Posterior cingulate gyrus (tissue), 11 donors: ENCODE measurements at regions not wholly inside any gene's neighbourhood (a gene's known extent, or its start where the extent isn't known, plus 50 kb on each side); places are given as distances from the start of the nearest gene placed in this dataset.

Experiments
- DNase-seq, 10 donors: peaks; one replicate each; pipeline versions ENCODE4 v3.0.0 to v3.0.0-alpha.2; 2020 to 2021; ENCODE audit warnings: mixed read lengths in 3 of 10
- intact Hi-C: fragments of 100-400 bp; cut with DNase I; formaldehyde crosslinking; loops from one replicate; pipeline ENCODE4 v1.15.1; 2023

DNA sequence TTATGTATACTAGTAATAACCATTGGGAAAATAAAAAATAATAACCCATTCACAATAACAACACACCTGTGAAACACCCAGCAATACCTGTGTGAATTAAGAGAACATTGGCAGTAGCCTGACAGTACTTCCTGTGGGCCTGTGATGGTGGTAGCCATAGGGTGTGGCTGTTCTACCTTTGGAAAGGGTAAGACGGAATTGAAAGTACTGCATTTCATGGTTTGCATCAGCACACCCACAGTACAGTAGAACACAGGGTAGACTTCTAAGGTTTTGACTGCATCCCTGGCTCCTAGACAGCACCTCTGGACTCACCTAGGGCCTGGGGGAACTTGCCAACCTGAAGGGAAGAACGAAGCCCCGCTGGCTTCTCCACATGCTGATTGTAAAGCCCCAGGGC lies 279.8 kb downstream of the HTR1B start:
- intact Hi-C loops = no loop called here

DNA sequence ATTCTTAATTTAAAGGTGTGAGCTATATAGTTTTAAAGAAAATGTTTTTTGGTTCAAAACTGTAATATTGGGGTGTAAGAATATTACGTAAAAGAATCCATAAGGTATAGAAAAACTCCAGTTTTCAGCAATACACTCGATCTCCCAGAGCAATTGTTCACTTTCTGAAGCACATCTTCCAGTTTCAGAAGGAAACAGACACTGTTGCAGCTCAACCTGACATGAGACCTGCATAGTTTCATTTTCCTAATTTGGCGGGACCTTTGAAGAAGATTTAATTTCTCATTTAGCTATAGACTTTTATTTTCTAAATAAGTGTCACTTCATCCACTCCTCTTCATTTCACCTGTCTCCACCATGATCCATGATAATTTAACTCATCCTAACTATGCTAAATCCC lies 281.5 kb downstream of the HTR1B start:
- intact Hi-C loops = no loop called here

More for the DNA sequence above, 279.8 kb downstream of the HTR1B start:
- no peak for DNase-seq

DNA sequence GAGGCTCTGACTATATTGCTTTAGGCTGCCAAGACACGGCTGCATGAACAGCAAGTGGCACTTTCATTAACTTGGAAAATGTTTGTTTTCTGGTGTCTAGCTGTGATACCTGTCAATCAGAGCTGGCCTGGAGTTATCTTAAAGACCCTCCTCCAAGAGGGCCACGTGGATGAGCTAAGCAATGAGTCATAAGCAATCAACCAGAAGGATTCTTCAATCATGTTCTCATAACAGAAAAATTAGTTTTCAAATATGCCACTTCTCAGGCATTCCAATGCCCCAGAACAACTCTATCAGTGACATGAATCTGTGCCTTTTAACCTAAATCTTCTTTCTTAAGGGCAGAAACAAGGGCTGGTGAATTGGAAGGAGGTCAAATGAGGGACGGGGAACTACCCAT lies 283.0 kb downstream of the HTR1B start:
- intact Hi-C loops = no loop called here
- no peak for DNase-seq

More for the DNA sequence above, 281.5 kb downstream of the HTR1B start:
- no peak for DNase-seq

- intact Hi-C loops = no loop called here
- DNase-seq = no peak
Observed at GRCh38 chr6:77178821-77179220, 284.5 kb downstream of the HTR1B start.

- no peak for DNase-seq
- intact Hi-C loops = no loop called here
Observed at GRCh38 chr6:77177470-77177869, 285.8 kb downstream of the HTR1B start.

DNA sequence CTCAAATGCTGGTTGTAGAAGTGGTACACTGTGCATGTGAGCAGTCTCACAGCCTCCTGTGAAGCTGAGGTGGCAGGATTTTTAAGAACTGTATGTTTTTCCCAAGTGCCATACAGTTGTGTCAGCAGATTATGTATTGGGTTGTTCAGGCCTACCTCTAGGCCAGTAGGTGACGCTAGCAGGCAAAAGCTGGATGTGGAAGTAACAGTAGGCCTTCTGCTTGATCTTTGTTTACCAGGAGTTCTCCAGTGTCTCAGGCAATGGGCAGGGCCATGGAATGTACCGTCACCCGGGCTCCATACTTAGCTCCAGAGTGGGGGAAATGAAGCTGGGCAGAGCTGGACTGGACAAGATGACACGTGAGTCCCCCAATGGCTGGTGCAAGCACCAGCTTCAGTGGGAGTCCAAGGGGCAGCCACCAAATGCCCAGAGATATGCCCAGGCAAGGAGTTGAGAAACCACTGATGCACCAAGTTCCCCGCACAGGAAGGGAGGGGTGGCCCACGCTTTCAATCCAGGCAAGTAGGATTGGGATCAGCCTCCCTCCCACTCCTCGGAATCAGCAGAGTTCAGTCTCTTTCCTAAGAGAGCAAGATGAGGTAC lies 289.7 kb downstream of the HTR1B start:
- intact Hi-C loops = no loop called here
- DNase-seq = peak in 1 of 10 donors; percentile 37

- DNase-seq = peak in 2 of 10 donors; percentile 39 to 58
- intact Hi-C loops = no loop called here
Observed at GRCh38 chr6:77172578-77172977, 290.7 kb downstream of the HTR1B start.

- intact Hi-C loops = no loop called here
- DNase-seq = no peak
Observed at GRCh38 chr6:77159730-77160129, 303.6 kb downstream of the HTR1B start.

GRCh38 chr6:77151241-77151640 lies 312.1 kb downstream of the HTR1B start:
- intact Hi-C loops = no loop called here
- DNase-seq = no peak

DNA sequence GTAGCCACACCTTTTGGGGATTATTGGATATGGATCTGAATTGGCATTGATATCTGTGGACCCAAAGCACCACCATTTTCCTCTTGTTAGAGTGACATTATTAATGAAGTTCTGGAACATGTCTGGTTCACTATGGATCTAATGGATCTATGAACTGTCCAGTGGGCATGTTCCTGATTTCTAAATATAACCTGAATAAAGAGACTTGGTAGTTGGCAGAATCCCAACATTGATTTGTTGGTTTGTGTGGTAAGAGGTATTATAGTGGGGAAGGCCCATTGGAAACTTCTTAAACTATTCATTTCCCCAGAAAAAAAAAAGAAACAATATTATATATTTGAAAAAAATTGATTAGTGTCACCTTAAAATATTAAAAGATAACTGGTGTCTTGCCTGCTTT lies 312.6 kb downstream of the HTR1B start:
- intact Hi-C loops = no loop called here
- no peak for DNase-seq

GRCh38 chr6:77145244-77145643 lies 318.0 kb downstream of the HTR1B start:
- no peak for DNase-seq
- intact Hi-C loops = no loop called here

- intact Hi-C loops = no loop called here
- DNase-seq = no peak
Observed at GRCh38 chr6:77143659-77144447, 319.4 kb downstream of the HTR1B start.

GRCh38 chr6:77136086-77136485 lies 327.2 kb downstream of the HTR1B start:
- DNase-seq = no peak
- intact Hi-C loops = no loop called here

DNA sequence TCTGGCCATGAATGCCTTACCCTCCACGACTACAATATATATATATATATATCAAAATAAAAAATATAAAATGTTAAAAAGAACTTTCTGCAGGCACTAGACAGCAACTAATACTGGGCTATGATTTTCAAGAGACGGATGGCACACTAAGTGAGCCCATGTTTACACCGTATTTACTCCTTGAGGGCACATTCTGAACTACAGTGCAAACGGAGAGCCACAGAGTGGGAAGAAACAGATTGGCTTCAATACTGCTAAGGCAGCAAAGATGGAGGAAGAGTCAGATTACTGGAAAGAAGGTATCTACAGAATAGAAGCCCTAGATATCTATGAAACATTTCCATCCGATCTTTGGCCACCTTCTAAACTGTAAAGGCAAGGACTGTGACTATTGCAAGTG lies 330.3 kb downstream of the HTR1B start:
- intact Hi-C loops = no loop called here

GRCh38 chr6:77131426-77131825 lies 331.9 kb downstream of the HTR1B start:
- intact Hi-C loops = no loop called here
- DNase-seq = no peak

More for the DNA sequence above, 330.3 kb downstream of the HTR1B start:
- DNase-seq = no peak

- DNase-seq = no peak
- intact Hi-C loops = no loop called here
Observed at GRCh38 chr6:77124604-77125003, 338.7 kb downstream of the HTR1B start.

- intact Hi-C loops = no loop called here
- DNase-seq = no peak
Observed at GRCh38 chr6:77123527-77123926, 339.8 kb downstream of the HTR1B start.

DNA sequence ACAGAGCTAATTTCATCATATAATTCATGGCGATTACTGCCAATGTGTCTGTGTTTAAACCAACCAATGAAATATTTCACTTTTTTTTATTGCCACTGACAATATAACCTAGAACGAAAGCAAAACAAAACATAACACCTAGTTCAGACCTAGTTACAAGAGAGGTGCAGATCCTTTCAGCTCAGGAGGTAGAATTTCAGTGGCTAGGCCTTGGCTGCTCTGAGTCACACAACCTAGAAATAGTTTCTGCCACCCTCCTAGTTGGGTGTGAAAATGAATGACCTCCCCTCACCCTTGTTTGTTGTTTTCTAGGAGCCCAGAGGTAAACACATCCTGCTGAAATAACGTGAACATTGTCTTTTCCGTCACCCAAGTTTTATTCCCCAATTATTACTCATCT lies 356.3 kb downstream of the HTR1B start:
- no peak for DNase-seq
- intact Hi-C loops = no loop called here

- no peak for DNase-seq
Observed at GRCh38 chr6:77105091-77105490, 358.2 kb downstream of the HTR1B start.

GRCh38 chr6:77097940-77098339 lies 365.4 kb downstream of the HTR1B start:
- no peak for DNase-seq
- intact Hi-C loops = no loop called here

More at GRCh38 chr6:77105091-77105490, 358.2 kb downstream of the HTR1B start:
- intact Hi-C loops = no loop called here

DNA sequence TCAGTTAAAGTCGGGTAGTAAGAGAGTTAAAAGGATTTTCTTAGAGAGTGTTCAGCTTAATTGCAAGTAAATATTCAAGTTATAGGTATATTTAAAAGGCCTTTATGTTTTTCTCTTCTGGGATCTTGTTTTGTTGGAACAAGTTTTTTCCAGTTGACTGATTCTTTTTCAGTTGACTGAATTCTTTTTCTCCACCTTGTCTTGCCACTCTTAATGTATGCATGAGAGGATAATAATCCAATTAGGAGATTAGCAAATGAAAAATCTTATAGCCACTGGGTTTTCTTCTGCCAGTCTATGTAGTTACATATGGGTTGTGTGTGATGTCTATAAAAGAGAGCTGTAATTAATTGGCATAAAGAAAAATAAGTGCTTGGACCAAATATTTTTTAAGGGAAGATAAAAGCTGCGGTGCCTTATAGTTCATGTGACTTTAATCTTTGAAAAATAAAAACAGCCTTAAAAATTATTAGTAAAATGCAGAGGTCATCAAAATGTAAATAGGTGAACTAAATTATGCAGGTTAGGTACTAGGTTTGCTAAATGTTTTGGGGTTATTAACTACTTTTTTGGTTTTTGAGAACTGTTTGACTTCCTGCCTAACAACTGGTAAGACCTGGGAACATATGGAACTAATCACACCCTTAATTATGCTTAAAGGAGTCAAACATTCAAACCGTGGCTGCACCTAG lies 367.2 kb downstream of the HTR1B start:
- intact Hi-C loops = no loop called here
- DNase-seq = no peak

DNA sequence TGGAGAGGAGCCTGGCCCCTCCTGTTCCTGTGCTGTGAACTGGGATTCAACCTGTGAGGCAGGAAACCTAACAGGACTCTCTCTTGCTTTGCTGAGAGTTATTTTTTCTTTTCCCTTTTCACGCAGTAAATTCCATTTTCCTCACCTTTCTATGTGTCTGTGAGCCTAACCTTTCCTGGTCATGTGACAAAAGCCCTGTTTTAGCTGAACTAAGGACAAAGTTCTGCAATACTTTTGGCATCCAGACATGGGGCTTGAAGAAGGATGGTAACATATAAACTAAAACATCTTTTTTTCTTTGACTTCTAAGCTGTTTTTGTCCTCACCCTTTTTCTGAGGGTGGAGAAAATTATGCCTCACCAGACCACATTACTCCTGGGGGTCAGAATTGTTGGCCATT lies 368.5 kb downstream of the HTR1B start:
- intact Hi-C loops = no loop called here
- no peak for DNase-seq
